ENCODE measurements at regions not wholly inside any gene's neighbourhood (a gene's known extent, or its start where the extent isn't known, plus 50 kb on each side); places are given as distances from the start of the nearest gene placed in this dataset.

DNA sequence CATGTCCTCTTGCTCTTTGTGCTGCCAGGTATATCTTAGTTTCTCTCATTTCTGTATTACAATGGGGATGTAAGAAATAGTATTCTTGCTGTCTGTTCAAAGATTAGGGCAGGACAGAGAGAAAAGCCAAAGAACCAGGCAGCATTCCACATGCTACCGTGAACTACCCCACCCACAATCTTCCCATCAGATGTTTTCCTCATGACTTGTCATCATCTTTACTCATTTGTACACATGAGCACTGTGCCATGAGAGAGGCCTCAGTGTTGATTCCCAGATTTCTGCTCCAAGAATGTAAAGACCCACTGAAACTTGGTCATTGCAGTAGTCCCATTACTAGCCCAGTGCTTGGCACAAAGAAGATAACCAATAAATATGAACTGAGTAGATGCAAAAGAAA lies 354.6 kb upstream of the RASGEF1B start:
- intact Hi-C loops (cut with micrococcal nuclease): no loop called here
- ATAC-seq (ENCODE audit: low read depth) (no peak), DNase-seq (no peak)
- ChIA-PET POLR2A (no interaction called here), CTCF (interaction anchor here (1.3 kb wide), 1 partner anchor 18 kb away, joined by 3 read pairs; no protein-coding TSS in a partner anchor)
- no peaks in the 10 kb centered on the region for H3K4me1 ChIP-seq (ENCODE audit: control insufficient read depth in 2 of 2, insufficient read depth in 2 of 2, low read length in 2 of 2)
- H3K4me2 ChIP-seq (replicated peaks; ENCODE audit: low read depth, low read length, poor library complexity, severe bottlenecking): no peak overlapping the region
- no peaks in the 10 kb centered on the region for H3K36me3 ChIP-seq (replicated peaks in 1 of 2; ENCODE audit: control extremely low read depth in 1 of 2, control insufficient read depth in 1 of 2, extremely low read depth in 1 of 2, insufficient read depth in 2 of 2, low read length in 1 of 2)
- Mint-ChIP-seq H3K4me3 (no peak overlapping the region), H3K9me3 (ENCODE audit: insufficient read depth) (no peaks in the 10 kb centered on the region), H3K27ac (no peak overlapping the region), H3K4me1 (peaks cover 3% of the 10 kb centered on the region), H3K27me3 (no peaks in the 10 kb centered on the region)
- no peaks in the 10 kb centered on the region for H3K27me3 ChIP-seq (replicated peaks in 1 of 4; ENCODE audit: control extremely low read depth in 1 of 4, control insufficient read depth in 3 of 4, insufficient read depth in 4 of 4, low read length in 3 of 4)
- TF ChIP-seq, protein P1, sequence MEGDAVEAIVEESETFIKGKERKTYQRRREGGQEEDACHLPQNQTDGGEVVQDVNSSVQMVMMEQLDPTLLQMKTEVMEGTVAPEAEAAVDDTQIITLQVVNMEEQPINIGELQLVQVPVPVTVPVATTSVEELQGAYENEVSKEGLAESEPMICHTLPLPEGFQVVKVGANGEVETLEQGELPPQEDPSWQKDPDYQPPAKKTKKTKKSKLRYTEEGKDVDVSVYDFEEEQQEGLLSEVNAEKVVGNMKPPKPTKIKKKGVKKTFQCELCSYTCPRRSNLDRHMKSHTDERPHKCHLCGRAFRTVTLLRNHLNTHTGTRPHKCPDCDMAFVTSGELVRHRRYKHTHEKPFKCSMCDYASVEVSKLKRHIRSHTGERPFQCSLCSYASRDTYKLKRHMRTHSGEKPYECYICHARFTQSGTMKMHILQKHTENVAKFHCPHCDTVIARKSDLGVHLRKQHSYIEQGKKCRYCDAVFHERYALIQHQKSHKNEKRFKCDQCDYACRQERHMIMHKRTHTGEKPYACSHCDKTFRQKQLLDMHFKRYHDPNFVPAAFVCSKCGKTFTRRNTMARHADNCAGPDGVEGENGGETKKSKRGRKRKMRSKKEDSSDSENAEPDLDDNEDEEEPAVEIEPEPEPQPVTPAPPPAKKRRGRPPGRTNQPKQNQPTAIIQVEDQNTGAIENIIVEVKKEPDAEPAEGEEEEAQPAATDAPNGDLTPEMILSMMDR (IDR thresholded peaks at IDR 0.05): no peak
- TF ChIP-seq EZH2 (IDR thresholded peaks at IDR 0.05; ENCODE audit: borderline replicate concordance, insufficient read depth, low read depth, low read length, poor library complexity, severe bottlenecking): no peak
- no peaks in the 10 kb centered on the region for H3K9me3 ChIP-seq (ENCODE audit: control extremely low read depth in 1 of 3, control insufficient read depth in 2 of 3, insufficient read depth in 1 of 3, low read length in 2 of 3)
- H4K20me1 ChIP-seq (ENCODE audit: control insufficient read depth, insufficient read depth, low read length, poor library complexity, severe bottlenecking): no peaks in the 10 kb centered on the region
- no peak overlapping the region for H2AFZ ChIP-seq (ENCODE audit: insufficient read depth, low read depth, low read length, poor library complexity, severe bottlenecking)
- no peak overlapping the region for H3K9ac ChIP-seq (ENCODE audit: low read length)
- WGBS (ENCODE audit: insufficient coverage): 100% methylated on average over 1 of the region's 1 CpG
- H3K4me3 ChIP-seq (ENCODE audit: control extremely low read depth in 1 of 5, extremely low read depth in 1 of 5, insufficient read depth in 1 of 5, low read depth in 2 of 5, low read length in 4 of 5): no peak overlapping the region
- H3K27ac ChIP-seq (ENCODE audit: low read length in 2 of 2): no peak overlapping the region
- no peaks in the 10 kb centered on the region for H3K79me2 ChIP-seq (ENCODE audit: control insufficient read depth, insufficient read depth, low read length)

DNA sequence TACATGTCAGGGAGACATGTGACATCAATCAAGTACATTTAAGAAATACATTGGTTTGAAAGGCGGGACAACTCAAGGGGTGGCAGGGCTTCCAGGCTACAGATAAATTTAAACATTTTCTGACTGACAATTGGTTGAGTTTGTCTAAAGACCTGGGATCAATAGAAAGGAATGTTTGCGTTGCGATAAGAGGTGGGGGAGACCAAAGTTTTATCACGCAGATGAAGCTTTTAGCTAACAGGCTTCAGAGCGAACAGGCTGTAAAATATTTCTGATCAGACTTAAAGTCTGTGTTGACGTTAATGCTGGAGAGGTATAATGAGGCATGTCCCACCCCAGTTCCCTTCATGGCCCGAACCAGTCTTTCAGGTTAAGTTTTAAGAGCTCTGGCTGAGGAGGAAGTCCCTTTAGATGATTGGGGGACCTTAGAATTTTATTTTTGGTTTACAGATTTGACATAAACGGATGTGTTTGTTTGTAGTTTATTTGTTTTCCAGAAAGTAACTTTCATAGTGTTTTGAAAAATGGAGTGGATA lies 346.7 kb upstream of the RASGEF1B start:
- Mint-ChIP-seq H3K27me3 (peaks cover 19% of the 10 kb centered on the region), H3K4me1 (no peaks in the 10 kb centered on the region), H3K4me3 (no peak overlapping the region), H3K9me3 (ENCODE audit: insufficient read depth) (no peaks in the 10 kb centered on the region), H3K27ac (no peak overlapping the region)
- POLR2A ChIA-PET: no interaction called here
- H3K4me1 ChIP-seq (ENCODE audit: control insufficient read depth in 2 of 2, insufficient read depth in 2 of 2, low read length in 2 of 2): no peaks in the 10 kb centered on the region
- no peak overlapping the region for H3K27ac ChIP-seq (ENCODE audit: low read length in 2 of 2)
- DNase-seq (no peak), ATAC-seq (ENCODE audit: low read depth) (no peak)
- H3K27me3 ChIP-seq (replicated peaks in 1 of 4; ENCODE audit: control extremely low read depth in 1 of 4, control insufficient read depth in 3 of 4, insufficient read depth in 4 of 4, low read length in 3 of 4): no peaks in the 10 kb centered on the region
- no peaks in the 10 kb centered on the region for H3K36me3 ChIP-seq (replicated peaks in 1 of 2; ENCODE audit: control extremely low read depth in 1 of 2, control insufficient read depth in 1 of 2, extremely low read depth in 1 of 2, insufficient read depth in 2 of 2, low read length in 1 of 2)
- no peak overlapping the region for H3K9ac ChIP-seq (ENCODE audit: low read length)
- no peak overlapping the region for H3K4me3 ChIP-seq (ENCODE audit: control extremely low read depth in 1 of 5, extremely low read depth in 1 of 5, insufficient read depth in 1 of 5, low read depth in 2 of 5, low read length in 4 of 5)
- no peaks in the 10 kb centered on the region for H4K20me1 ChIP-seq (ENCODE audit: control insufficient read depth, insufficient read depth, low read length, poor library complexity, severe bottlenecking)
- H2AFZ ChIP-seq (ENCODE audit: insufficient read depth, low read depth, low read length, poor library complexity, severe bottlenecking): no peak overlapping the region
- intact Hi-C loops (cut with micrococcal nuclease): no loop called here
- H3K79me2 ChIP-seq (ENCODE audit: control insufficient read depth, insufficient read depth, low read length): no peaks in the 10 kb centered on the region
- no peak overlapping the region for H3K4me2 ChIP-seq (replicated peaks; ENCODE audit: low read depth, low read length, poor library complexity, severe bottlenecking)
- CTCF ChIA-PET: no interaction called here
- TF ChIP-seq, protein P1 (IDR thresholded peaks at IDR 0.05): no peak
- TF ChIP-seq EZH2 (IDR thresholded peaks at IDR 0.05; ENCODE audit: borderline replicate concordance, insufficient read depth, low read depth, low read length, poor library complexity, severe bottlenecking): no peak
- H3K9me3 ChIP-seq (ENCODE audit: control extremely low read depth in 1 of 3, control insufficient read depth in 2 of 3, insufficient read depth in 1 of 3, low read length in 2 of 3): no peaks in the 10 kb centered on the region
- WGBS (ENCODE audit: insufficient coverage): 87% methylated on average over 8 of the region's 8 CpGs
